ENCODE measurements at regions not wholly inside any gene's neighbourhood (a gene's known extent, or its start where the extent isn't known, plus 50 kb on each side); places are given as distances from the start of the nearest gene placed in this dataset.

GRCh38 chr7:34219153-34219718 is 313.9 kb downstream of the BMPER start:
- Mint-ChIP-seq H3K4me3 (no peak overlapping the region), H3K4me1 (peaks cover 33% of the 10 kb centered on the region), H3K36me3 (no peaks in the 10 kb centered on the region), H3K27me3 (ENCODE audit: low read depth) (no peaks in the 10 kb centered on the region; the same call in 1 of the 2 replicates), H3K27ac (no peak overlapping the region; the same call in 1 of the 2 replicates), H3K9me3 (no peaks in the 10 kb centered on the region)
- ATAC-seq (peak; percentile 68), DNase-seq (ENCODE audit: low spot score) (no peak)
- ChIA-PET POLR2A (interaction anchor here (0.6 kb wide), 1 partner anchor 531 kb away, joined by 4 read pairs; no protein-coding TSS in a partner anchor), CTCF (interaction anchor here (0.5 kb wide), 1 partner anchor 58 kb away, joined by 3 read pairs; no protein-coding TSS in a partner anchor)
- TF ChIP-seq NR3C1 (CRISPR knock-in tag; conservative IDR thresholded peaks at IDR 0.05; ENCODE audit: low read depth) = no peak
- no peak for TF ChIP-seq NFYB (CRISPR knock-in tag; conservative IDR thresholded peaks at IDR 0.05; ENCODE audit: low read depth)
- TF ChIP-seq MXD4 (CRISPR knock-in tag; IDR thresholded peaks at IDR 0.05; ENCODE audit: borderline replicate concordance) = no peak

GRCh38 chr7:34220506-34221185 is 315.3 kb downstream of the BMPER start:
- H3K27ac Mint-ChIP-seq = no peak overlapping the region
- ChIA-PET POLR2A (no interaction called here), CTCF (no interaction called here)
- ATAC-seq = no peak
- no peaks in the 10 kb centered on the region for H3K9me3 Mint-ChIP-seq
- H3K36me3 Mint-ChIP-seq = no peaks in the 10 kb centered on the region
- peaks cover 45% of the 10 kb centered on the region for H3K4me1 Mint-ChIP-seq
- no peak for TF ChIP-seq MAX (CRISPR knock-in tag; IDR thresholded peaks at IDR 0.05)
- no peak for TF ChIP-seq ZMAT4 (CRISPR knock-in tag; IDR thresholded peaks at IDR 0.05)
- TF ChIP-seq ZNF317 (CRISPR knock-in tag; IDR thresholded peaks at IDR 0.05; ENCODE audit: borderline replicate concordance, low read depth) = no peak
- TF ChIP-seq GRHL2 (CRISPR knock-in tag; IDR thresholded peaks at IDR 0.05; ENCODE audit: insufficient replicate concordance, severe bottlenecking) = no peak
- no peak for TF ChIP-seq RORB (CRISPR knock-in tag; IDR thresholded peaks at IDR 0.05)
- H3K27me3 Mint-ChIP-seq (ENCODE audit: low read depth) = no peaks in the 10 kb centered on the region; the same call in 1 of the 2 replicates
- no peak overlapping the region for H3K4me3 Mint-ChIP-seq
- DNase-seq (ENCODE audit: low spot score) = no peak

- H3K27ac Mint-ChIP-seq = no peak overlapping the region
- TF ChIP-seq TCF7 (CRISPR knock-in tag; IDR thresholded peaks at IDR 0.05; ENCODE audit: low read depth) = no peak
- ATAC-seq = peak; percentile 31; the same call in 1 of the 2 replicates
- DNase-seq (ENCODE audit: low spot score) = no peak
- ChIA-PET POLR2A (no interaction called here), CTCF (interaction anchor here (1.4 kb wide), 1 partner anchor 99 kb away, joined by 5 read pairs; no protein-coding TSS in a partner anchor)
- no peak overlapping the region for H3K4me3 Mint-ChIP-seq
- 0 out of 2 replicates have a peak, but pooled peaks cover 6% of the 10 kb centered on the region for H3K36me3 Mint-ChIP-seq
- peaks cover 49% of the 10 kb centered on the region for H3K4me1 Mint-ChIP-seq
- peaks cover 4% of the 10 kb centered on the region for H3K27me3 Mint-ChIP-seq (ENCODE audit: low read depth)
- H3K9me3 Mint-ChIP-seq = peaks cover 7% of the 10 kb centered on the region; the same call in 1 of the 2 replicates
These were observed 317.0 kb downstream of the BMPER start for GRCh38 chr7:34222316-34222715.

- DNase-seq (ENCODE audit: low spot score) = no peak
- TF ChIP-seq SMAD3 (CRISPR knock-in tag; IDR thresholded peaks at IDR 0.05; ENCODE audit: borderline replicate concordance) = no peak
- CTCF ChIA-PET = interaction anchor here (1.4 kb wide), 1 partner anchor 98 kb away, joined by 5 read pairs; no protein-coding TSS in a partner anchor
- ATAC-seq = no peak
- H3K36me3 Mint-ChIP-seq = 0 out of 2 replicates have a peak, but pooled peaks cover 6% of the 10 kb centered on the region
- H3K27me3 Mint-ChIP-seq (ENCODE audit: low read depth) = peaks cover 4% of the 10 kb centered on the region
- H3K9me3 Mint-ChIP-seq = peaks cover 7% of the 10 kb centered on the region; the same call in 1 of the 2 replicates
- H3K4me1 Mint-ChIP-seq = peaks cover 49% of the 10 kb centered on the region
- POLR2A ChIA-PET = interaction anchor here (0.6 kb wide), 1 partner anchor 92 kb away, joined by 3 read pairs; no protein-coding TSS in a partner anchor
- no peak overlapping the region for H3K27ac Mint-ChIP-seq
- no peak overlapping the region for H3K4me3 Mint-ChIP-seq
These were observed 317.4 kb downstream of the BMPER start for GRCh38 chr7:34222722-34223121.

- peaks cover 4% of the 10 kb centered on the region for H3K27me3 Mint-ChIP-seq (ENCODE audit: low read depth)
- POLR2A ChIA-PET = no interaction called here
- ATAC-seq = no peak
These were observed 318.9 kb downstream of the BMPER start for GRCh38 chr7:34224281-34224680.

More at GRCh38 chr7:34224281-34224680, 318.9 kb downstream of the BMPER start:
- H3K4me1 Mint-ChIP-seq = peaks cover 39% of the 10 kb centered on the region
- CTCF ChIA-PET = no interaction called here
- no peak for DNase-seq (ENCODE audit: low spot score)
- no peak for TF ChIP-seq PRDM15 (CRISPR knock-in tag; IDR thresholded peaks at IDR 0.05)
- no peak overlapping the region for H3K27ac Mint-ChIP-seq
- H3K4me3 Mint-ChIP-seq = no peak overlapping the region
- H3K9me3 Mint-ChIP-seq = peaks cover 7% of the 10 kb centered on the region; the same call in 1 of the 2 replicates
- H3K36me3 Mint-ChIP-seq = 0 out of 2 replicates have a peak, but pooled peaks cover 6% of the 10 kb centered on the region
